HG03025 (cell line): ENCODE measurements at regions not wholly inside any gene's neighbourhood (a gene's known extent, or its start where the extent isn't known, plus 50 kb on each side); places are given as distances from the start of the nearest gene placed in this dataset.
"Not testable (repeated sequence)": the region's sequence is repeated elsewhere in the genome, so short reads cannot be mapped to it uniquely, and the experiment has no call there.

Experiments
- ATAC-seq: cut with Tn5 transposase; IDR thresholded peaks from one replicate; pipeline ENCODE4 v1.9.1; 2021; ENCODE audit warnings: mild to moderate bottlenecking, moderate library complexity; ENCODE audit not compliant: unreplicated experiment, low FRiP score

DNA sequence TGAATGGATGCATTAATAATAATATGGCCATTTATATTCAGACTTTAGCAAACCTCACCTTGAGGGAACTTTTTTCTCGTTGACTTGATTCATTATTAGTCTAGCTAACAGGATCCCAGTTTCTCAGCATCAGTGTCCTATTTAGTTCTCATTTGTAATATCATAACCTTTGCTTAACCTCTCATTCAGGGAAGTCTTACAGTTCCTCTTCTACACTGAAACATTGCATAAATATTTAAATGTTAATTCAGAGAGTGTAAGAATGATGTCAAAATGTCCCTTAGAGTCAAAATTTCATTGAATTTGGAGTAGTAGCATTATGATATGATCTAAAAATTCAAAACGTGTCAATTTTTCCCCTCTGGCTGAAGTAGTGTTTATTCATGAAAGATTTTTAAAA lies 650.1 kb downstream of the EFNA5 start:
- no peak for ATAC-seq

GRCh38 chr5:107017616-107018015 lies 653.1 kb downstream of the EFNA5 start:
- no peak for ATAC-seq

GRCh38 chr5:107012371-107012770 lies 658.4 kb downstream of the EFNA5 start:
- no peak for ATAC-seq

- no peak for ATAC-seq
Measured at GRCh38 chr5:107011605-107012004, 659.1 kb downstream of the EFNA5 start.

- no peak for ATAC-seq
Measured at GRCh38 chr5:107010060-107010459, 660.7 kb downstream of the EFNA5 start.

DNA sequence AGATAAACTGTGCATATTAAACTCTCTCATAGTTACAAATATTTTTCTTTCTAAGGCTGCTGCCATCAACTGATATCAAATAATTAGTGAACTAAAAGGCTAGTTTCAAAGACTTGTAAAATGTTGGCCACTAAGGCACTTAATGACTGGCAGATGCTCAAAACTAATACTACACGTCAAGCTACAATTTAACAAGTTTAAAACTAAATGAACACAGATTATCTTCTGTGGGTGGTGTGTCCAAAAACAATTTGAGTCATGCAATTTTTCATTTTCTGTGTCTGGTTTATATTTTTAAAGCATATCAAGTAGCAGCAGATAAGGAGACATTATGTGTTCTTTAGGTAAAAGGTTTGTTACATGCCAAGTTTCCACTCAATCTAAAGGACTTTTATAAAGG lies 665.1 kb downstream of the EFNA5 start:
- ATAC-seq, result no peak

- ATAC-seq, result no peak
Measured at GRCh38 chr5:107005161-107005560, 665.6 kb downstream of the EFNA5 start.

DNA sequence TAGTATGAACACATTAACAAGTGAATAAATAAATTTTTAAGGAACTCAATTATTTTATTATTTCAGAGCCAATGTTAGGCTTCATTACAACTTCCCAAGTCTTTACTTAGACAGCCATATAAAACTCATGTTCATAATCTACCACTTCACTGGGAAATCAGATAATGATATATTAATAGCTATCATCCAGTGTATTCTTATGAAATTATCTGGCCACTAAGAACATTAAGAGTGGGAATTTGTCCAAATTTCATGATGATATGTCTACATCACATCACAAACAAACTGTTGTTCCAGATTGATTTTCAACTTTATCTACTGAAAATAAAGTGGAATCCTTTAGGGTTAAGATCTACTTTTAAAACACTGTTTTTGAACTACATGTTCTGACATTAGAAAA lies 668.6 kb downstream of the EFNA5 start:
- ATAC-seq, result no peak

DNA sequence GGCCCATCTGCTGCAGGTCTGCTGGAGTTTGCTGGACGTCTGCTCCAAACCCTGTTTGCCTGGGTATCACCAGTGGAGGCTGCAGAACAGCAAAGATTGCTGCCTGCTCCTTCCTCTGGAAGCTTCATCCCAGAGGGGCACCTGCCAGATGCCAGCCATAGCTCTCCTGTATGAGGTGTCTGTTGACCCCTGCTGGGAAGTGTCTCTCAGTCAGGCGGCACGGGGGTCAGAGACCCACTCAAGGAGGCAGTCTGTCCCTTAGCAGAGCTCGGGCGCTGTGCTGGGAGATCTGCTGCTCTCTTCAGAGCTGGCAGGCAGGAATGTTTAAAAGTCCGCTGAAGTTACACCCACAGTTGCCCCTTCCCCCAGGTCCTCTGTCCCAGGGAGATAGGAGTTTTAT lies 671.2 kb downstream of the EFNA5 start:
- not testable (repeated sequence) for ATAC-seq

GRCh38 chr5:106986006-106986405 lies 684.7 kb downstream of the EFNA5 start:
- ATAC-seq, result no peak

DNA sequence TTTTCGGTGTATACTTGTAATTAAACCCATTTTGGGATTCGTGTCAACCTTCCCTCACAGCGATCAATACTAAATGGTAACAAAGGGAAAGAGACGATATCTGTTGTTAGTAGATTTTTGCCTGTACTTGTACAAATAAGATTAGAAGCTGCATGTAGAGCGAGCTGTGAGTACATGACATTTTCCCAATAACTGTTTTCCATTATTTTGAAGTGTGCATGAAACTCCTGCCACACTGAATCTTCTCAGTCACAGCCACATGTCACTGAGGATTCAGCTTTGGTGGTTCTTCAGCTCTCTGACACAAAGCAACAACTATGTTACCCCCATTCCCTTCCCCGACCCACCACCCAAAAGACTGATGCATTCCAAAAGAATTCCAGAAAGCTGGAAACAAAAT lies 685.6 kb downstream of the EFNA5 start:
- no peak for ATAC-seq

- ATAC-seq, result not testable (repeated sequence)
Measured at GRCh38 chr5:106979178-106979577, 691.6 kb downstream of the EFNA5 start.

- not testable (repeated sequence) for ATAC-seq
Measured at GRCh38 chr5:106978582-106979165, 692.1 kb downstream of the EFNA5 start.

DNA sequence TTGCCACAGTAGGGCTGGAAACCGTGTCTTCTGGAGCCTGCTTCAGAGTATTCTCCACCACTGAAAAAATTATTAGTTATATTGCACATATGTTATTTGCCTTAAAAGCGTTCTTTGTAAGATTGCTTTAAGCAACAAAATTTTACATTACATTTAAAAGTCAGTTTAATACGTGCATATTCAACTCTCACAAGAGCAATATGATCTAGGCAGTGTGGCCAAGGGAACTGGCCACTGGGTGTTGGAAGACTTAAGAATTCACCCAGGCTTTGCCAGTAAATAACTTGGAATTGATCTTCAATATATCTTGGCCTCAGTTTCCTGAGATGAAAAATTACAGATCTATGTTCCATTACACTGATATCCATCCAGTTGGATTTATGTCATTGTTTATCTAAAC lies 694.4 kb downstream of the EFNA5 start:
- ATAC-seq, result no peak

DNA sequence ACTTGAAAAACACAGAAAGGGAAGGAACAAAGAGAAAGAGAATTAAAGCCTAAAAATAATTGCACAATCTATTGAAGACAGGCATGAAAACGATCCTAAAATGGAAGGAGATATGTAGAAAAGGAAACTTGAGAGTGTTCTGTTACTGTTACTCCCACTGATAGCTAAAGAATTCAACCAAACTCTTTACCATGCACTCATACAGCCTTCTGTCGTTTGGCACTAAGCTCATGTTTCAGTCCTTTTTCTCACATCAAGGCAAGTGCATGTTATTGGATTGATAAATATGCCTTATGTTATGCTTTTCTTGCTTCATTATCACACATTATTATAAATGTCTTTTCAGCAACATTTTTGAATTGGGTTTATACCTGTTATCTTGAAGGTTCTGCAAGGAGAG lies 696.5 kb downstream of the EFNA5 start:
- no peak for ATAC-seq

DNA sequence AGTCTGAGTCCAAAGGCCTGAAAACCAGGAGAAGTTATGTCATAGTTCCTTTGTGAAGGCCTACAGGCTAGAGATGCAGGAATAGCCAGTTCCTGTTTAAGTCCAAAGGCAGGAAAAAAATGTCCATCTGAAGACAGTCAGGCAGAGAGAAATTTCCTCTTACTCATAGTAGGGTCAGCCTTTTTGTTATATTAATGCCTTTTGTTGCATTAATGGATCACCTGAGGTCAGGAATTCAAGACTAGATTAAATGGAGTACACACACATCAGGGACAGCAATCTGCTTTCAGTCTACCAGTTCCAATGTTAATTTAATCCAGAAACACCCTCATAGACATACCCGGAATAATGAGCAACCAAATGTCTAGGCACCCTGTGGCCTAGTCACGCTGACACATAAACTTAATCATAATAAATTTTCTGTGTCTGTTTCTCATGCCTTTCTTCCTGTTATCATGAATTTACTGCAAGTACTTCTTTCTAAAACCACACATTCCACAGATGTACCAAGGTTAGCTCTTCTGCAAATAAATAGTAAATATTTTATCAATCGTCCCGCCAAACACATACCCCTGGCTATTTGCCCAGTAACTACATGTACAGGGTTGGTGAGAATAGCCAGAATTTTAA lies 703.9 kb downstream of the EFNA5 start:
- ATAC-seq, result no peak

- no peak for ATAC-seq
Measured at GRCh38 chr5:106964132-106964531, 706.6 kb downstream of the EFNA5 start.

DNA sequence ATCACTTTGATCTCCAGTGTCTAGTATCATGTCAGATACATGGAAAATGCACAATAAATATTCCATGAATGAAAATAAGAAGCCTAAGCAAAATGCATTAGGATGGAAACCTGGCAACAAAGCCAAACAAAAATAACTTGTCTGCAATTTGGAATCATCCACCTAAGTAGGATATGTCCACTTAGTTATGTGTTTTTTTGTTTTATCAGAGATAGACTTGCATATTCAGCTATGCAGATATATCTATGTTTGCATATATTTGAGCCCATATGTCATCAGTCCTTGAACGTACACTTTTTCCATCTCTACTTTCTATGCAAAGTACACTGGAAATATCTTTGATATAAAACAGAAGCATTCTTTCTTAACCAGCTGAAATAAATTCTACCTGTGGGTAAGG lies 707.1 kb downstream of the EFNA5 start:
- ATAC-seq, result no peak

GRCh38 chr5:106962464-106963230 lies 708.1 kb downstream of the EFNA5 start:
- no peak for ATAC-seq

- ATAC-seq, result no peak
Measured at GRCh38 chr5:106959387-106959786, 711.4 kb downstream of the EFNA5 start.

- ATAC-seq, result no peak
Measured at GRCh38 chr5:106957336-106957735, 713.4 kb downstream of the EFNA5 start.

DNA sequence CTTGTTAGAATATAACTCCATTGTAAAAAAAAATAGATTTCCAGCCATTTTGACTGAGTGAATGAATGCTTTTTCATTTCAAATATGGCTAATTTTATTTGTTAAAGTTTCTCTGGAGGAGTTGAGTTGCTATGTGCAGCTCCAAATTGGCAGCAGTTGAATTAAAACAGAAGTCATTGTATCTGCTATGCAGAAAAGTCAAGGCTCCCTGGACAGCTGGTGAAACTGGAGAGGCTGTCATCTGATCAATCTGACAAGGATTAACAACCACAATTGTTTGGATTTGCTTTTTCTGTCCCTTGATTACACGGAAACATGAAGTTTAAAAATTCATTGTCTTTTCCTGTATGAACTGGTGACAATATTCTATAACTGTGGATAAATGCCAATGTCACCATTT lies 713.9 kb downstream of the EFNA5 start:
- ATAC-seq, result no peak
